IPS DF 4.7 (cell line): ENCODE measurements at regions not wholly inside any gene's neighbourhood (a gene's known extent, or its start where the extent isn't known, plus 50 kb on each side); places are given as distances from the start of the nearest gene placed in this dataset.
"Not testable (repeated sequence)": the region's sequence is repeated elsewhere in the genome, so short reads cannot be mapped to it uniquely, and the experiment has no call there.

Source experiments
- DNase-seq: peaks from one replicate; pipeline ENCODE4 v3.0.0-alpha.2; 2013; ENCODE audit warnings: low spot score; ENCODE audit errors: extremely low read depth

DNA sequence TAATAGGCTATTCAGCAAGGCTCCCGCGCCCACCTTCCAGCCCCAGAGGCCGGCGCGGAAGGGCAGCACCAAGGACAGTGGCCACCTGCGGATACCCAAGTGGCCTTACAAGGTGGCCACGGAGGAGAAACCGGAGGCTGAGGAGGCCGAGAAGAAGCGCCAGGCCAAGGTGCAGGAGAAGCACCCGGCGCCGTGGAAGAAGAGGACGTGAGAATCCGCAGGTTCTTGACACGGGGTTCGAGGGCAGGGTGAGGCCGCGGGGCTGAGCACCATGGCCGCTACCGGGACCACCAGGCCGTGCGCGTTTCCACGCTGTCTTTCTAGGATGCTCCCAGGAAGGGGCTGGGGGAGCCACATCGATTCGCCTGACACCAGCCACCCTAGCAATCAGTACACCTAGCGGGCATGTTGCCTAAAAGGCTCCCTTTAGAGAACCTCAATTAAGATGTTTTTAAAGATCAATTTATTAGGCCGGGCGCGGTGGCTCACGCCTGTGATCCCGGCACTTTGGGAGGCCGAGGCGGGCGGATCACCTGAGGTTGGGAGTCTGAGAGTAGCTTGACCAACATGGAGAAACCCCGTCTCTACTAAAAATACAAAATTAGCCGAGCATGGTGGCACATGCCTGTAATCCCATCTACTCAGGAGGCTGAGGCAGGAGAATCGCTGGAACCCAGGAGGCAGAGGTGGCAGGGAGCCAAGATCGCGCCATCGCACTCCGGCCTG lies 134.3 kb upstream of the OR4C13 start:
- not testable (repeated sequence) for DNase-seq

DNA sequence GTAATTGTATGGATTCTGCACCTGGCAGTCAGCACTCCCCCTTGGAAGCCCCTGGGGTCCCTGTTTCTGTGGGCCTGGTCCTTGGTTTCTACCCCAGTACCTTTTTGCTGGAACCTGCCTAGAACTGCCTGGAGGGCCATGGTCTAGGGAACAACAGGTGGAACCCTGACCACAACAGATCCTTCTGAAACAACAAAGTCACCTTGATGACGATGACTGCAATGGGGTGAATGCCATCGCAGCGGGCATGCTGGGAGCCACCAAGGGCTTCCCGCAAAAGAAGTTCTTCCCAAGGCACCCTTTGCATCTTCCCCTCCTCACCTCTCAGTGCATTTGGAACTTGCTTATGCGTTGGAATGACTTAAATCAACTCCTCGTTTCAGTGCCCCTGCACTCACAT lies 129.0 kb upstream of the OR4C13 start:
- not testable (repeated sequence) for DNase-seq

DNA sequence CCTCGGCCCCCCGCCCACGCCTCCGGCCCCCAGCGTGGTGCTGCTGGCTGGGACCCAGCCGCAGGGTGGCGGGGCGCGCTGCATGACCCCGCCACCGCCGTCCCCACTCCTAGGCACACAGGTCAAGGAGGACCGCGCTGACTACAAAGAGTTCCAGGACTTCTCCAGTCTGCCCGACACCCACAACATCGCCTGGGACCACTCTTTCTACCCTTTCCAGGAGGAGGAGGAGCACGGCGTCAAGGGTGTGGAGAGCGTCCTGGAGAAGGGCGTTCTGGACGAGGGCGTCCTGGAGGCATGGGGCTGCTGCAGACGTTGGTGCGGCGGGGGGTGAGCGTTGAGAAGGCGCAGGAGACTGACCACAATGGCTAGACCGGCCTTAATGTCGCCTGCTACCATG lies 101.7 kb upstream of the OR4C13 start:
- not testable (repeated sequence) for DNase-seq

DNA sequence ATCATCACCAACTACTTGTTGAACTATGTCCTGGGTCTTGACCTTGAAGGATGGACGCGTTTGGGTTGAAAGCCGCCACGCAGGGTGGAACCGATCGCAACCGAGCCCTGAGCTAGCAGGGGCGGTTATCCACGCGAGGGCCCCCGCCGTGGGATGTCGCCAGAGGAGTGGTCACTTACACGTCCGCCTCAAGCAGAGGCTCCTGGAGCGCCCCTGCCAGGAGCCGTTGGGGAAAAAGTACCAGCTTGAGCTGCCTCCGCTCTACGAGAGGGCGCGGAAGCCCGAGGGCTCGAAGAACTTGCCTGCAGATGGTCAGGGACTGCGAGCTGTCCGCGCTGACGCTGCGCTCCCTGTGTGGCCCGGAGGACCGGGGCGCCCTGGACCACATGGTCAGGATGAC lies 100.7 kb upstream of the OR4C13 start:
- DNase-seq, result no peak

DNA sequence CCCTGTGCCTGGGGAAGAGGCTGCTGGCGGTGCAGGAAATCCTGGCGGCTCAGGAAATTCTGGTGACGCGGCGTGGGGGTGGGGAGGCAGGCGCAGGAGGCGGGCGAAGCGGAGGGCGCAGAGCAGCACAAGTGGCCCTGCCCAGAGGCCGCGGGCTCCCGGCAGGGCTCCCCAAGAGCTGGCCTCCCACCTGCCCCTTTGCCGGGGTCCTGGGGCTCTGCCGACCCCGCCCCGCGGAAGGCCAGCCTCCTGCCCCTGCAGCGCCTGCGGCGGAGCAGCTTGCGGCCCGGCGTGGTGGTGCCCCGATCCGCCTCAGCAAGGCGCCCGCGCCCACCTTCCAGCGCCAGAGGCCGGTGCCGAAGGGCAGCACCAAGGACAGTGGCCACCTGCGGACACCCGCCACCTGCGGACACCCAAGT lies 100.2 kb upstream of the OR4C13 start:
- no peak for DNase-seq

DNA sequence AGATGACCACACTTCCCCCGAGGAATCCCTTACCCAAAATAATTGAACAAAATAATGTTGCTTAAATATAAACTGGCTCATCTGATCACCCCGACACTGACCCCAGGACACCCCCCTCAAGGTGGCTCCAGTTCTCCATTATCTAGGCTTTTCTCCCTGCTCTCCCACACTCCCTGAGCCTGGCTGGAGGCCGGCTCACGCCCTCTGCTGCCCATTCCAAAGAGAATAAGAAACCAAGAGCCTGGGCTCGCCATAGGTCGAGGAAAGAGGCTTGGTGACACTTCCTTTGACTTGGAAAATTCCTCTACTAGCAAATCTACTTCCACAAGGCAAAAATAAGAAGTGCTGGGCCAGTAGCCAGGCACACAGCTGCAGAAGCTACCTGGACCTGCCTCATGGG lies 63.3 kb upstream of the OR4C13 start:
- not testable (repeated sequence) for DNase-seq

DNA sequence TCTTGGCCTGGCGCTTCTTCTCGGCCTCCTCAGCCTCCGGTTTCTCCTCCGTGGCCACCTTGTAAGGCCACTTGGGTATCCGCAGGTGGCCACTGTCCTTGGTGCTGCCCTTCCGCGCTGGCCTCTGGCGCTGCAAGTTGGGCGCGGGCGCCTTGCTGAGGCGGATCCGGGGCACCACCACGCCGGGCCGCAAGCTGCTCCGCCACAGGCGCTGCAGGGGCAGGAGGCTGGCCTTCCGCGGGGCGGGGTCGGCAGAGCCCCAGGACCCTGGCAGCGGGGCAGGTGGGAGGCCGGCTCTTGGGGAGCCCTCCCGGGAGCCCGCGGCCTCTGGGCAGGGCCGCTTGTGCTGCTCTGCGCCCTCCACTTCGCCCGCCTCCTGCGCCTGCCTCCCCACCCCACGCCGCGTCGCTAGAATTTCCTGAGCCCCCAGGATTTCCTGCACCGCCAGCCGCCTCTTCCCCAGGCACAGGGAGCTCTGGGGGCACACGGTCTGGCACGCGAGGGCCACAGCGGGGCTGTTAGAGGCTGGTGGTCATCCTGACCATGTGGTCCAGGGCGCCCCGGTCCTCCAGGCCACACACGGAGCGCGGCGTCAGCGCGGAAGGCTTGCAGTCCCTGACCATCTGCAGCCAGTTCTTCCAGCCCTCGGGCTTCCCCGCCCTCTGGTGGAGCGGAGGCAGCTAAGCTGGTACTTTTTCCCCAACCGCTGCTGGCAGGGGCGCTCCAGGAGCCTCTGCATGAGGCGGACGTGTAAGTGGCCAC lies 60.1 kb upstream of the OR4C13 start:
- not testable (repeated sequence) for DNase-seq

DNA sequence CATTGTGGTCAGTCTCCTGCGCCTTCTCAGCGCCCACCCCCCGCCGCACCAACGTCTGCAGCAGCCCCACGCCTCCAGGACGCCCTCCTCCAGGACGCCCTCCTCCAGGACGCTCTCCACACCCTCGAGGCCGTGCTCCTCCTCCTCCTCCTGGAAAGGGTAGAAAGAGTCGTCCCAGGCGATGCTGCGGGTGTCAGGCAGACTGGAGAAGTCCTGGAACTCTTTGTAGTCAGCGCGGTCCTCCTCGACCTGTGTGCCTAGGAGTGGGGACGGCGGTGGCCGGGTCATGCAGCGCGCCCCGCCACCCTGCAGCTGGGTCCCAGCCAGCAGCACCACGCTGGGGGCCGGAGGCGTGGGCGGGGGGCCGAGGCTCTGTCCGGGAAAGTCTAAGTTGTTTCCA lies 58.7 kb upstream of the OR4C13 start:
- DNase-seq, result not testable (repeated sequence)
